CD4-positive, alpha-beta memory T cell (primary cell): ENCODE measurements at regions not wholly inside any gene's neighbourhood (a gene's known extent, or its start where the extent isn't known, plus 50 kb on each side); places are given as distances from the start of the nearest gene placed in this dataset.
A peak's percentile ranks its signal among the peaks of the same experiment; 100 is the strongest.

Experiments used
- CTCF ChIA-PET: fragments of 350-600 bp; sonication (Branson Sonifier 250); formaldehyde crosslinking; loops from one replicate; lab custom pipeline; 2021; ENCODE audit warnings: inconsistent platforms; ENCODE audit not compliant: partially characterized antibody; lab: Charles Lee
- POLR2A ChIA-PET: fragments of 350-600 bp; sonication (Branson Sonifier 250); formaldehyde crosslinking; loops from one replicate; lab custom pipeline; 2021; ENCODE audit not compliant: partially characterized antibody; lab: Charles Lee
- DNase-seq, 5 donors: peaks; one replicate each; pipeline versions ENCODE4 v3.0.0 to v3.0.0-alpha.2; 2020 to 2022; ENCODE audit warnings: mixed read lengths in 1 of 5
- H3K27ac ChIP-seq: one replicate; pipeline ENCODE4 v1.7.0; 2013; ENCODE audit warnings: low read depth, low read length
- H3K27me3 ChIP-seq: 2 replicates; pipeline ENCODE4 v1.7.0; 2013; ENCODE audit warnings: mild to moderate bottlenecking, low read length, moderate library complexity; ENCODE audit not compliant: insufficient read depth
- H3K36me3 ChIP-seq: 2 replicates; pipeline ENCODE4 v1.7.0; 2013; ENCODE audit warnings: mild to moderate bottlenecking, low read length, moderate library complexity; ENCODE audit not compliant: insufficient read depth
- H3K4me1 ChIP-seq: 2 replicates; pipeline ENCODE4 v1.7.0; 2013; ENCODE audit warnings: mild to moderate bottlenecking, low read length, moderate library complexity; ENCODE audit not compliant: insufficient read depth
- H3K4me3 ChIP-seq, 2 donors: one replicate each; pipeline ENCODE4 v1.7.0; 2013; ENCODE audit warnings: low read length in 2 of 2, mild to moderate bottlenecking in 1 of 2
- H3K9me3 ChIP-seq, 2 donors: one replicate each; pipeline ENCODE4 v1.7.0; 2013; ENCODE audit warnings: low read length in 2 of 2, control low read depth in 1 of 2; ENCODE audit not compliant: control insufficient read depth in 1 of 2
- H3K27ac Mint-ChIP-seq, 7 donors: one replicate each; pipeline ENCODE4 v1.8.0; 2020 to 2021; ENCODE audit warnings: mixed read lengths in 7 of 7, mild to moderate bottlenecking in 6 of 7, inconsistent platforms in 3 of 7, moderate library complexity in 3 of 7
- H3K27me3 Mint-ChIP-seq, 2 donors: one replicate each; pipeline ENCODE4 v1.8.0; 2020 to 2021; ENCODE audit warnings: mixed read lengths in 2 of 2
- H3K36me3 Mint-ChIP-seq, 2 donors: one replicate each; pipeline ENCODE4 v1.8.0; 2020 to 2021; ENCODE audit warnings: mixed read lengths in 2 of 2, inconsistent platforms in 1 of 2, mild to moderate bottlenecking in 1 of 2
- H3K4me1 Mint-ChIP-seq, 4 donors: one replicate each; pipeline ENCODE4 v1.8.0; 2020 to 2021; ENCODE audit warnings: mixed read lengths in 4 of 4, mild to moderate bottlenecking in 1 of 4
- H3K4me3 Mint-ChIP-seq, 8 donors: one replicate each; pipeline ENCODE4 v1.8.0; 2020 to 2021; ENCODE audit warnings: mixed read lengths in 8 of 8, mild to moderate bottlenecking in 7 of 8, moderate library complexity in 6 of 8, inconsistent platforms in 3 of 8
- H3K9me3 Mint-ChIP-seq, 8 donors: one replicate each; pipeline ENCODE4 v1.8.0; 2020 to 2021; ENCODE audit warnings: mixed read lengths in 8 of 8, mild to moderate bottlenecking in 5 of 8, inconsistent platforms in 3 of 8, moderate library complexity in 1 of 8
- intact Hi-C: fragments of 100-400 bp; cut with micrococcal nuclease; formaldehyde crosslinking; loops from one replicate; pipeline ENCODE4 v1.15.1; 2023

- no peaks in the 10 kb centered on the region for H3K27me3 ChIP-seq
- no peak for DNase-seq
These were observed 85.9 kb downstream of the NAV1 start for GRCh38 chr1:201624741-201625225.

DNA sequence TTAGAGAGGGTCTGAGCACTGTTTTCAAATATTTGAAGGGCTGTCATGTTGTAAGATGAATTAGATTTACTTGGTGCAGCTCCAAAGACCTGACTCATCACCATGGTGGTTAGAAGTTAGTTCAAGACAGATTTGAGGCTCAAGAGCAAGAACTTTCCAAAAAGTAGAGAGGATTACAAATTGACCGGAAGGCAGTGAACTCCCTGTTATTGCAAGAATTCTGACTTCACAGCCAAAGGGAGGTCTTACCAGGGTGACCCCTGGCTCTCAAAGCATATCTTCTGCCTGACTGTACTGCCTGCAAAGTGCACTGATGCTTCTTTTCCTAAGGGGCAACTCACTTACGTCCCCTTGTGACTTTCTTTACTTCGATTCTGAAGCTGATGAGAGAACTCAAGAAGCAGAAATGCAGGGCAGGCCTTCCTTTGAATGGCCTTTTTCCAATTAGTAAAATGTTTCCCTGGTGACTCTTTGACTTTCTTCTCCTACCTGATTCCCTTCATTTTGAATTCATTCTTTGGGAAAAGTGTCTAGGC lies 86.4 kb downstream of the NAV1 start:
- Histone ChIP-seq H3K4me1 (no peaks in the 10 kb centered on the region), H3K36me3 (no peaks in the 10 kb centered on the region), H3K27me3 (no peaks in the 10 kb centered on the region), H3K4me3 (no peak overlapping the region), H3K27ac (no peak overlapping the region), H3K9me3 (no peaks in the 10 kb centered on the region)
- Mint-ChIP-seq H3K4me1 (no peaks in the 10 kb centered on the region), H3K27me3 (peaks cover 0 to 2% of the 10 kb centered on the region in 2 donors), H3K9me3 (no peaks in the 10 kb centered on the region), H3K4me3 (no peak overlapping the region), H3K36me3 (no peaks in the 10 kb centered on the region), H3K27ac (no peak overlapping the region)
- ChIA-PET CTCF (interaction anchor here (1.4 kb wide), 1 partner anchor 16 kb away, joined by 3 read pairs; no protein-coding TSS in a partner anchor), POLR2A (no interaction called here)
- DNase-seq = no peak
- intact Hi-C loops = no loop called here

More at GRCh38 chr1:201624741-201625225, 85.9 kb downstream of the NAV1 start:
- Mint-ChIP-seq H3K27ac (no peak overlapping the region), H3K36me3 (no peaks in the 10 kb centered on the region), H3K4me3 (no peak overlapping the region), H3K27me3 (peaks cover 0 to 2% of the 10 kb centered on the region in 2 donors), H3K9me3 (no peaks in the 10 kb centered on the region), H3K4me1 (no peaks in the 10 kb centered on the region)
- Histone ChIP-seq H3K27ac (no peak overlapping the region), H3K36me3 (no peaks in the 10 kb centered on the region), H3K4me1 (no peaks in the 10 kb centered on the region), H3K9me3 (no peaks in the 10 kb centered on the region), H3K4me3 (no peak overlapping the region)
- intact Hi-C loops = no loop called here
- CTCF ChIA-PET = no interaction called here
- POLR2A ChIA-PET = no interaction called here

DNA sequence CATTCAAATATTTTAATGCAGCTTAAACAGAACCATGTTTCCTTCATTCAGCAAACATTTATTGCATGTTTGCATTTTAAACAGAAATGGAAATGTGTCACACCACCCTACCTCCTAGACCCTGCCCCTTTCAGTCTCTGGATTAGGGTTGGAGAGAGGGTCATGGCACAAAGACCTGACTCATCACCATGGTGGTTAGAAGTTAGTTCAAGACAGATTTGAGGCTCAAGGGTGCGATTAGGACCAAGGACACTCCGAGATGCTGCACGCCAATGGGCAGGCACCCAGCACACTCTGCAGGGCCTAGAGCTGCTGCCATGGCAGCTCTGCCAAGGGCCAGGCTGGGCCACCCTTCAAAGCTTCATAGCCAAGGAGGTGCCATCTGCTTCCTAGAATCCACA lies 86.9 kb downstream of the NAV1 start:
- ChIA-PET POLR2A (no interaction called here), CTCF (interaction anchor here (1.4 kb wide), 1 partner anchor 16 kb away, joined by 3 read pairs; no protein-coding TSS in a partner anchor)
- Mint-ChIP-seq H3K27ac (no peak overlapping the region), H3K4me1 (no peaks in the 10 kb centered on the region), H3K9me3 (no peaks in the 10 kb centered on the region), H3K27me3 (peaks cover 0 to 2% of the 10 kb centered on the region in 2 donors), H3K36me3 (no peaks in the 10 kb centered on the region), H3K4me3 (no peak overlapping the region)
- Histone ChIP-seq H3K9me3 (no peaks in the 10 kb centered on the region), H3K4me1 (no peaks in the 10 kb centered on the region), H3K27ac (no peak overlapping the region), H3K4me3 (no peak overlapping the region), H3K36me3 (no peaks in the 10 kb centered on the region), H3K27me3 (no peaks in the 10 kb centered on the region)
- DNase-seq = no peak
- intact Hi-C loops = no loop called here

GRCh38 chr1:201626629-201627275 lies 87.8 kb downstream of the NAV1 start:
- intact Hi-C loops = no loop called here
- Histone ChIP-seq H3K9me3 (no peaks in the 10 kb centered on the region), H3K4me1 (no peaks in the 10 kb centered on the region), H3K4me3 (no peak overlapping the region), H3K27me3 (no peaks in the 10 kb centered on the region), H3K27ac (no peak overlapping the region), H3K36me3 (no peaks in the 10 kb centered on the region)
- peaks cover 0 to 2% of the 10 kb centered on the region in 2 donors for H3K27me3 Mint-ChIP-seq
- H3K4me3 Mint-ChIP-seq = no peak overlapping the region
- H3K36me3 Mint-ChIP-seq = no peaks in the 10 kb centered on the region
- H3K9me3 Mint-ChIP-seq = no peaks in the 10 kb centered on the region
- POLR2A ChIA-PET = no interaction called here
- no peak for DNase-seq
- CTCF ChIA-PET = interaction anchor here (1.4 kb wide), 1 partner anchor 17 kb away, joined by 3 read pairs; no protein-coding TSS in a partner anchor
- H3K27ac Mint-ChIP-seq = peak overlapping the region in 1 of 7 donors; percentile 24
- H3K4me1 Mint-ChIP-seq = no peaks in the 10 kb centered on the region

GRCh38 chr1:201628490-201628889 lies 89.6 kb downstream of the NAV1 start:
- Mint-ChIP-seq H3K27ac (no peak overlapping the region), H3K27me3 (peaks cover 2% of the 10 kb centered on the region in 2 donors), H3K4me1 (no peaks in the 10 kb centered on the region), H3K36me3 (no peaks in the 10 kb centered on the region), H3K4me3 (no peak overlapping the region), H3K9me3 (no peaks in the 10 kb centered on the region)
- Histone ChIP-seq H3K4me3 (no peak overlapping the region), H3K36me3 (no peaks in the 10 kb centered on the region), H3K27ac (no peak overlapping the region), H3K4me1 (no peaks in the 10 kb centered on the region), H3K9me3 (no peaks in the 10 kb centered on the region), H3K27me3 (no peaks in the 10 kb centered on the region)
- ChIA-PET POLR2A (no interaction called here), CTCF (interaction anchor here (1.6 kb wide), 1 partner anchor 69 kb away, joined by 3 read pairs; no protein-coding TSS in a partner anchor)
- intact Hi-C loops = no loop called here
- no peak for DNase-seq

DNA sequence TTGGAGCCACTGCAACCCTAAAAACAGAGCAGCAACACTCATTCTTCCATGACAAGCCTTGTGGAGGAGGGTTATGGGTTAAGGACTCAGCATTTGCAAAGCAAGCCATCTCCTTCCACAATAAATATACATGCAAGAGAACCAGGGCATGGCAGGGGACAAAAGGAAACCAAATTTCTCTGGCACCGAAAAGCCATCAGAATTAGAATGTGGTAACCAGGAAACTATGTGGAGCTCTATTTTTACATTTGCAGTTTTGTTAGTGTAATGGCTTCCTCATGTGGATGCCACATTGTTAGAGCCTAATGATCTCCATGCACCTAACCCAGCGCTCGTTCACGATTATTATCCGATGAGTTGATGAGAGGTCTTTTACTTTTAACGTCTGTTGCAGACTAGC lies 91.7 kb downstream of the NAV1 start:
- H3K4me3 Mint-ChIP-seq = no peak overlapping the region
- no peaks in the 10 kb centered on the region for H3K9me3 Mint-ChIP-seq
- Histone ChIP-seq H3K9me3 (no peaks in the 10 kb centered on the region), H3K27ac (no peak overlapping the region), H3K27me3 (no peaks in the 10 kb centered on the region), H3K4me1 (no peaks in the 10 kb centered on the region), H3K36me3 (no peaks in the 10 kb centered on the region), H3K4me3 (no peak overlapping the region)
- CTCF ChIA-PET = interaction anchor here (1.4 kb wide), 1 partner anchor 71 kb away, joined by 3 read pairs; no protein-coding TSS in a partner anchor
- no peaks in the 10 kb centered on the region for H3K4me1 Mint-ChIP-seq
- H3K27me3 Mint-ChIP-seq = peaks cover 2 to 4% of the 10 kb centered on the region in 2 donors
- H3K27ac Mint-ChIP-seq = no peak overlapping the region
- POLR2A ChIA-PET = no interaction called here
- intact Hi-C loops = no loop called here
- no peaks in the 10 kb centered on the region for H3K36me3 Mint-ChIP-seq
- DNase-seq = no peak

GRCh38 chr1:201631037-201631436 lies 92.1 kb downstream of the NAV1 start:
- Histone ChIP-seq H3K36me3 (no peaks in the 10 kb centered on the region), H3K27me3 (no peaks in the 10 kb centered on the region), H3K27ac (no peak overlapping the region), H3K4me3 (no peak overlapping the region), H3K9me3 (no peaks in the 10 kb centered on the region), H3K4me1 (no peaks in the 10 kb centered on the region)
- H3K4me1 Mint-ChIP-seq = no peaks in the 10 kb centered on the region
- POLR2A ChIA-PET = no interaction called here
- no peaks in the 10 kb centered on the region for H3K36me3 Mint-ChIP-seq
- H3K27me3 Mint-ChIP-seq = peaks cover 2 to 5% of the 10 kb centered on the region in 2 donors
- DNase-seq = no peak
- no peak overlapping the region for H3K4me3 Mint-ChIP-seq
- no peaks in the 10 kb centered on the region for H3K9me3 Mint-ChIP-seq
- no peak overlapping the region for H3K27ac Mint-ChIP-seq
- CTCF ChIA-PET = interaction anchor here (1.4 kb wide), 1 partner anchor 71 kb away, joined by 3 read pairs; no protein-coding TSS in a partner anchor
- intact Hi-C loops = no loop called here
